Trophoblast cell (in vitro differentiated cells and primary cell): ENCODE measurements at regions not wholly inside any gene's neighbourhood (a gene's known extent, or its start where the extent isn't known, plus 50 kb on each side); places are given as distances from the start of the nearest gene placed in this dataset.

Source experiments
- DNase-seq, 2 donors: peaks; one replicate each; pipeline ENCODE4 v3.0.0-alpha.2; 2016
- H2AFZ ChIP-seq: 2 replicates; pipeline ENCODE4 v1.6.1; 2013; ENCODE audit warnings: low read length, moderate library complexity, mild to moderate bottlenecking; ENCODE audit not compliant: insufficient read depth, poor library complexity
- H2AK5ac ChIP-seq: 2 replicates; pipeline ENCODE4 v1.6.1; 2013; ENCODE audit warnings: mild to moderate bottlenecking, low read length
- H2BK120ac ChIP-seq: 2 replicates; pipeline ENCODE4 v1.6.1; 2013; ENCODE audit warnings: low read length, mild to moderate bottlenecking, moderate library complexity; ENCODE audit not compliant: insufficient read depth, poor library complexity
- H2BK12ac ChIP-seq: 2 replicates; pipeline ENCODE4 v1.6.1; 2013; ENCODE audit warnings: mild to moderate bottlenecking, low read length, moderate library complexity
- H2BK5ac ChIP-seq: 2 replicates; pipeline ENCODE4 v1.6.1; 2013; ENCODE audit warnings: low read length, low read depth, moderate library complexity, mild to moderate bottlenecking; ENCODE audit not compliant: poor library complexity
- H3K14ac ChIP-seq: 2 replicates; pipeline ENCODE4 v1.6.1; 2013; ENCODE audit warnings: mild to moderate bottlenecking, low read length
- H3K18ac ChIP-seq: 2 replicates; pipeline ENCODE4 v1.6.1; 2013; ENCODE audit warnings: mild to moderate bottlenecking, low read length
- H3K23ac ChIP-seq: 2 replicates; pipeline ENCODE4 v1.6.1; 2013; ENCODE audit warnings: low read length
- H3K27ac ChIP-seq: 2 replicates; pipeline ENCODE4 v1.5.1; 2013; ENCODE audit warnings: low read depth, mild to moderate bottlenecking, inconsistent platforms, low read length, moderate library complexity
- H3K27me3 ChIP-seq: 2 replicates; pipeline ENCODE4 v1.6.1; 2013; ENCODE audit warnings: inconsistent platforms, mild to moderate bottlenecking, low read length, moderate library complexity; ENCODE audit not compliant: insufficient read depth
- H3K36me3 ChIP-seq, 2 experiments: 1 replicate in 1 of 2; 2 replicates in 1 of 2; pipeline ENCODE4 v1.6.1; 2013; ENCODE audit warnings: low read length in 2 of 2, mild to moderate bottlenecking in 2 of 2, moderate library complexity in 1 of 2; ENCODE audit not compliant: insufficient read depth in 2 of 2, control insufficient read depth in 1 of 2
- H3K4ac ChIP-seq: 2 replicates; pipeline ENCODE4 v1.6.1; 2013; ENCODE audit warnings: low read depth, mild to moderate bottlenecking, low read length, moderate library complexity
- H3K4me1 ChIP-seq, 2 experiments: 1 replicate in 1 of 2; 2 replicates in 1 of 2; pipeline ENCODE4 v1.6.1; 2013; ENCODE audit warnings: low read length in 2 of 2, mild to moderate bottlenecking in 2 of 2, moderate library complexity in 1 of 2; ENCODE audit not compliant: insufficient read depth in 2 of 2, control insufficient read depth in 1 of 2
- H3K4me2 ChIP-seq: 2 replicates; pipeline ENCODE4 v1.6.1; 2013; ENCODE audit warnings: inconsistent platforms, mild to moderate bottlenecking, low read length, moderate library complexity
- H3K4me3 ChIP-seq: 2 replicates; pipeline ENCODE4 v1.5.1; 2013; ENCODE audit warnings: mild to moderate bottlenecking, low read depth, low read length, inconsistent platforms
- H3K79me1 ChIP-seq: one replicate; pipeline ENCODE4 v1.6.1; 2013; ENCODE audit warnings: low read length
- H3K79me2 ChIP-seq: 2 replicates; pipeline ENCODE4 v1.6.1; 2013; ENCODE audit warnings: low read length, mild to moderate bottlenecking; ENCODE audit not compliant: control insufficient read depth, insufficient read depth, poor library complexity
- H3K9ac ChIP-seq: 2 replicates; pipeline ENCODE4 v1.6.1; 2013; ENCODE audit warnings: mild to moderate bottlenecking, low read length
- H3K9me3 ChIP-seq: 2 replicates; pipeline ENCODE4 v1.6.1; 2013; ENCODE audit warnings: low read depth, mild to moderate bottlenecking, control low read depth, inconsistent platforms, low read length; ENCODE audit not compliant: insufficient read depth
- H4K12ac ChIP-seq: 2 replicates; pipeline ENCODE4 v1.6.1; 2013; ENCODE audit warnings: low read depth, mild to moderate bottlenecking, low read length, moderate library complexity
- H4K8ac ChIP-seq: 2 replicates; pipeline ENCODE4 v1.6.1; 2013; ENCODE audit warnings: low read depth, mild to moderate bottlenecking, low read length, moderate library complexity
- H4K91ac ChIP-seq: one replicate; pipeline ENCODE4 v1.6.1; 2013; ENCODE audit warnings: low read depth, mild to moderate bottlenecking, low read length, moderate library complexity
- WGBS: extraction: QIAGEN DNeasy Blood & Tissue Kit; methylation state at CpG from one replicate; pipeline ENCODE4 v1.1.7; 2013; ENCODE audit warnings: missing lambda C conversion rate; ENCODE audit not compliant: insufficient read length, insufficient coverage; ENCODE audit errors: extremely low coverage; 5-methylcytosine and 5-hydroxymethylcytosine counted together

- Histone ChIP-seq H3K9ac (no peak overlapping the region), H3K23ac (no peak overlapping the region), H2AK5ac (no peak overlapping the region)
Observed at GRCh38 chr3:27844052-27844675, 122.0 kb upstream of the EOMES start.

GRCh38 chr3:27847697-27848096, 125.6 kb upstream of the EOMES start:
- no peak overlapping the region for H2BK120ac ChIP-seq
- H3K18ac ChIP-seq = no peak overlapping the region
- peaks cover 0 to 2% of the 10 kb centered on the region in 2 experiments for H3K36me3 ChIP-seq
- no peaks in the 10 kb centered on the region for H3K4me1 ChIP-seq
- no peak overlapping the region for H2AK5ac ChIP-seq
- H3K4ac ChIP-seq = no peak overlapping the region
- H3K9ac ChIP-seq = no peak overlapping the region
- H2BK5ac ChIP-seq = no peak overlapping the region
- no peak overlapping the region for H3K27ac ChIP-seq
- no peaks in the 10 kb centered on the region for H3K27me3 ChIP-seq
- no peak overlapping the region for H4K91ac ChIP-seq
- H3K9me3 ChIP-seq = peaks cover 3% of the 10 kb centered on the region
- no peak overlapping the region for H3K4me2 ChIP-seq
- H3K23ac ChIP-seq = no peak overlapping the region
- no peak overlapping the region for H3K14ac ChIP-seq
- H2AFZ ChIP-seq = no peak overlapping the region
- H3K79me1 ChIP-seq = no peaks in the 10 kb centered on the region
- H2BK12ac ChIP-seq = no peak overlapping the region
- WGBS = no CpG with 5 or more reads among the region's 6 CpGs
- no peak overlapping the region for H4K8ac ChIP-seq
- H3K79me2 ChIP-seq = no peaks in the 10 kb centered on the region
- no peak for DNase-seq
- no peak overlapping the region for H4K12ac ChIP-seq
- no peak overlapping the region for H3K4me3 ChIP-seq

More at GRCh38 chr3:27844052-27844675, 122.0 kb upstream of the EOMES start:
- no peaks in the 10 kb centered on the region for H3K4me1 ChIP-seq
- no peak overlapping the region for H3K4me2 ChIP-seq
- H3K79me2 ChIP-seq = no peaks in the 10 kb centered on the region
- no peak overlapping the region for H3K27ac ChIP-seq
- no peak overlapping the region for H3K14ac ChIP-seq
- no peak overlapping the region for H2AFZ ChIP-seq
- no peak overlapping the region for H3K4ac ChIP-seq
- no peak overlapping the region for H2BK5ac ChIP-seq
- no peak overlapping the region for H2BK12ac ChIP-seq
- no peak overlapping the region for H3K4me3 ChIP-seq
- no peak overlapping the region for H4K8ac ChIP-seq
- H4K12ac ChIP-seq = no peak overlapping the region
- H3K9me3 ChIP-seq = no peaks in the 10 kb centered on the region
- H3K79me1 ChIP-seq = no peaks in the 10 kb centered on the region
- H3K18ac ChIP-seq = no peak overlapping the region
- no peak for DNase-seq
- H3K27me3 ChIP-seq = no peaks in the 10 kb centered on the region
- H2BK120ac ChIP-seq = no peak overlapping the region
- no peak overlapping the region for H4K91ac ChIP-seq
- WGBS = no CpG with 5 or more reads among the region's 1 CpG
- H3K36me3 ChIP-seq = no peaks in the 10 kb centered on the region

GRCh38 chr3:27848826-27849225, 126.7 kb upstream of the EOMES start:
- Histone ChIP-seq H3K4me2 (no peak overlapping the region), H3K27me3 (no peaks in the 10 kb centered on the region), H3K4me1 (no peaks in the 10 kb centered on the region), H4K91ac (no peak overlapping the region), H3K79me2 (no peaks in the 10 kb centered on the region), H3K9ac (no peak overlapping the region), H2AFZ (no peak overlapping the region), H2AK5ac (no peak overlapping the region), H3K18ac (no peak overlapping the region), H4K8ac (no peak overlapping the region), H3K27ac (no peak overlapping the region), H3K4me3 (no peak overlapping the region), H3K9me3 (peaks cover 3% of the 10 kb centered on the region), H3K23ac (no peak overlapping the region), H3K36me3 (peaks cover 0 to 2% of the 10 kb centered on the region in 2 experiments), H3K79me1 (no peaks in the 10 kb centered on the region), H2BK5ac (no peak overlapping the region), H3K14ac (no peak overlapping the region), H4K12ac (no peak overlapping the region), H3K4ac (no peak overlapping the region), H2BK120ac (no peak overlapping the region), H2BK12ac (no peak overlapping the region)
- DNase-seq = no peak
- WGBS = no CpG with 5 or more reads among the region's 1 CpG

GRCh38 chr3:27859821-27860220, 137.7 kb upstream of the EOMES start:
- Histone ChIP-seq H3K23ac (no peak overlapping the region), H4K8ac (no peak overlapping the region), H4K91ac (no peak overlapping the region), H3K4me2 (no peak overlapping the region), H3K9ac (no peak overlapping the region), H2BK12ac (no peak overlapping the region), H3K36me3 (no peaks in the 10 kb centered on the region), H2AK5ac (no peak overlapping the region), H3K4ac (no peak overlapping the region), H2AFZ (no peak overlapping the region), H3K4me1 (no peaks in the 10 kb centered on the region), H3K79me2 (no peaks in the 10 kb centered on the region), H3K79me1 (no peaks in the 10 kb centered on the region), H3K27ac (no peak overlapping the region), H4K12ac (no peak overlapping the region), H3K18ac (no peak overlapping the region), H2BK120ac (no peak overlapping the region), H3K27me3 (no peaks in the 10 kb centered on the region), H3K14ac (no peak overlapping the region), H3K9me3 (no peaks in the 10 kb centered on the region), H3K4me3 (no peak overlapping the region), H2BK5ac (no peak overlapping the region)
- DNase-seq = no peak
- no CpG with 5 or more reads among the region's 1 CpG for WGBS
